Activated naive CD4-positive, alpha-beta T cell treated with anti-CD3 and anti-CD28 coated beads, Interleukin-2, amount 50 U/mL, for 24 hours (primary cell): ENCODE measurements at regions not wholly inside any gene's neighbourhood (a gene's known extent, or its start where the extent isn't known, plus 50 kb on each side); places are given as distances from the start of the nearest gene placed in this dataset.
"Not testable (repeated sequence)": the region's sequence is repeated elsewhere in the genome, so short reads cannot be mapped to it uniquely, and the experiment has no call there.

Experiments
- H3K27ac Mint-ChIP-seq: one replicate; pipeline ENCODE4 v1.8.0; 2021; ENCODE audit warnings: mild to moderate bottlenecking, mixed read lengths
- H3K27me3 Mint-ChIP-seq: one replicate; pipeline ENCODE4 v1.8.0; 2021; ENCODE audit warnings: mixed read lengths
- H3K36me3 Mint-ChIP-seq: one replicate; pipeline ENCODE4 v1.8.0; 2021; ENCODE audit warnings: mixed read lengths
- H3K4me1 Mint-ChIP-seq: one replicate; pipeline ENCODE4 v1.8.0; 2021; ENCODE audit warnings: mixed read lengths
- H3K4me3 Mint-ChIP-seq: one replicate; pipeline ENCODE4 v1.8.0; 2021; ENCODE audit warnings: mild to moderate bottlenecking, mixed read lengths
- H3K9me3 Mint-ChIP-seq: one replicate; pipeline ENCODE4 v1.8.0; 2021; ENCODE audit warnings: mixed read lengths

GRCh38 chr10:56472978-56473377, 111.9 kb upstream of the ZWINT start:
- Mint-ChIP-seq H3K27ac (no peak overlapping the region), H3K9me3 (no peaks in the 10 kb centered on the region), H3K27me3 (no peaks in the 10 kb centered on the region), H3K4me3 (no peak overlapping the region), H3K4me1 (no peaks in the 10 kb centered on the region), H3K36me3 (no peaks in the 10 kb centered on the region)

- H3K27me3 Mint-ChIP-seq = no peaks in the 10 kb centered on the region
- H3K9me3 Mint-ChIP-seq = peaks cover 5% of the 10 kb centered on the region
- H3K27ac Mint-ChIP-seq = no peak overlapping the region
Observed at GRCh38 chr10:56470701-56471100, 109.6 kb upstream of the ZWINT start.

GRCh38 chr10:56469482-56469881, 108.4 kb upstream of the ZWINT start:
- no peaks in the 10 kb centered on the region for H3K27me3 Mint-ChIP-seq
- H3K4me3 Mint-ChIP-seq = no peak overlapping the region
- no peak overlapping the region for H3K27ac Mint-ChIP-seq
- H3K4me1 Mint-ChIP-seq = no peaks in the 10 kb centered on the region
- H3K9me3 Mint-ChIP-seq = peaks cover 11% of the 10 kb centered on the region
- no peaks in the 10 kb centered on the region for H3K36me3 Mint-ChIP-seq

More at GRCh38 chr10:56470701-56471100, 109.6 kb upstream of the ZWINT start:
- no peak overlapping the region for H3K4me3 Mint-ChIP-seq
- no peaks in the 10 kb centered on the region for H3K4me1 Mint-ChIP-seq
- no peaks in the 10 kb centered on the region for H3K36me3 Mint-ChIP-seq

GRCh38 chr10:56466005-56466404, 104.9 kb upstream of the ZWINT start:
- no peaks in the 10 kb centered on the region for H3K36me3 Mint-ChIP-seq
- no peaks in the 10 kb centered on the region for H3K27me3 Mint-ChIP-seq
- no peak overlapping the region for H3K4me3 Mint-ChIP-seq
- no peaks in the 10 kb centered on the region for H3K4me1 Mint-ChIP-seq
- H3K27ac Mint-ChIP-seq = no peak overlapping the region
- H3K9me3 Mint-ChIP-seq = peaks cover 11% of the 10 kb centered on the region

GRCh38 chr10:56449770-56450169, 88.7 kb upstream of the ZWINT start:
- H3K36me3 Mint-ChIP-seq = no peaks in the 10 kb centered on the region
- peaks cover 6% of the 10 kb centered on the region for H3K9me3 Mint-ChIP-seq
- no peaks in the 10 kb centered on the region for H3K4me1 Mint-ChIP-seq
- H3K4me3 Mint-ChIP-seq = no peak overlapping the region
- H3K27me3 Mint-ChIP-seq = no peaks in the 10 kb centered on the region
- no peak overlapping the region for H3K27ac Mint-ChIP-seq

- H3K4me1 Mint-ChIP-seq, H3K9me3 Mint-ChIP-seq, H3K4me3 Mint-ChIP-seq, H3K36me3 Mint-ChIP-seq, H3K27ac Mint-ChIP-seq, H3K27me3 Mint-ChIP-seq: not testable (repeated sequence)
Observed at GRCh38 chr10:56447613-56448012, 86.6 kb upstream of the ZWINT start.

- not testable (repeated sequence) for H3K4me3 Mint-ChIP-seq, H3K27ac Mint-ChIP-seq, H3K36me3 Mint-ChIP-seq, H3K4me1 Mint-ChIP-seq, H3K9me3 Mint-ChIP-seq, H3K27me3 Mint-ChIP-seq
Observed at GRCh38 chr10:56441337-56441736, 80.3 kb upstream of the ZWINT start.
